GM12875 (cell line): ENCODE measurements at regions not wholly inside any gene's neighbourhood (a gene's known extent, or its start where the extent isn't known, plus 50 kb on each side); places are given as distances from the start of the nearest gene placed in this dataset.

Experiments used
- H3K4me3 ChIP-seq: one replicate; pipeline ENCODE4 v1.5.1; 2011; ENCODE audit warnings: low read depth, low read length, control low read depth
- CTCF ChIP-seq: IDR thresholded peaks from 2 replicates; pipeline ENCODE4 v1.5.1; 2011; ENCODE audit warnings: low read depth, mild to moderate bottlenecking, control low read depth, inconsistent platforms, low read length, moderate library complexity, borderline replicate concordance; ENCODE audit not compliant: insufficient read depth

- no peak for TF ChIP-seq CTCF
- H3K4me3 ChIP-seq = no peak overlapping the region
Observed at GRCh38 chr2:105959357-105959756, 214.6 kb downstream of the NCK2 start.

GRCh38 chr2:105954891-105955290 is 210.2 kb downstream of the NCK2 start:
- TF ChIP-seq CTCF = no peak
- H3K4me3 ChIP-seq = no peak overlapping the region

- no peak for TF ChIP-seq CTCF
- no peak overlapping the region for H3K4me3 ChIP-seq
Observed at GRCh38 chr2:105953942-105954341, 209.2 kb downstream of the NCK2 start.

- TF ChIP-seq CTCF = no peak
- no peak overlapping the region for H3K4me3 ChIP-seq
Observed at GRCh38 chr2:105952131-105952530, 207.4 kb downstream of the NCK2 start.

DNA sequence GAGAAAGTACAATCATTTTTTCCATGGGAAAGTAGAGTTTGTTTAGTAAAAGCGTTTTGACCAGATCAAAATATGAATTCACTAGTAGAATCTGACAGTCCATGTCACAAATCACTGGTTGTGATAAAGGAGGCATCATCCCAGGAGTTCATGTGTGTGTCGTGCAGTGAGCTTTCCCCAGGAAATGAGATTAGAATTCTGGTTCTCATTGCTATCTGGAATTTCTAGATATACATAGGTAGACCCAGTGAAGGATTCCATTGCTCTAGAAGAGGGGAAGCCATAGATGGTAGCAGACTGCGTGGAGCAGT is 206.6 kb downstream of the NCK2 start:
- TF ChIP-seq CTCF = no peak
- H3K4me3 ChIP-seq = no peak overlapping the region

DNA sequence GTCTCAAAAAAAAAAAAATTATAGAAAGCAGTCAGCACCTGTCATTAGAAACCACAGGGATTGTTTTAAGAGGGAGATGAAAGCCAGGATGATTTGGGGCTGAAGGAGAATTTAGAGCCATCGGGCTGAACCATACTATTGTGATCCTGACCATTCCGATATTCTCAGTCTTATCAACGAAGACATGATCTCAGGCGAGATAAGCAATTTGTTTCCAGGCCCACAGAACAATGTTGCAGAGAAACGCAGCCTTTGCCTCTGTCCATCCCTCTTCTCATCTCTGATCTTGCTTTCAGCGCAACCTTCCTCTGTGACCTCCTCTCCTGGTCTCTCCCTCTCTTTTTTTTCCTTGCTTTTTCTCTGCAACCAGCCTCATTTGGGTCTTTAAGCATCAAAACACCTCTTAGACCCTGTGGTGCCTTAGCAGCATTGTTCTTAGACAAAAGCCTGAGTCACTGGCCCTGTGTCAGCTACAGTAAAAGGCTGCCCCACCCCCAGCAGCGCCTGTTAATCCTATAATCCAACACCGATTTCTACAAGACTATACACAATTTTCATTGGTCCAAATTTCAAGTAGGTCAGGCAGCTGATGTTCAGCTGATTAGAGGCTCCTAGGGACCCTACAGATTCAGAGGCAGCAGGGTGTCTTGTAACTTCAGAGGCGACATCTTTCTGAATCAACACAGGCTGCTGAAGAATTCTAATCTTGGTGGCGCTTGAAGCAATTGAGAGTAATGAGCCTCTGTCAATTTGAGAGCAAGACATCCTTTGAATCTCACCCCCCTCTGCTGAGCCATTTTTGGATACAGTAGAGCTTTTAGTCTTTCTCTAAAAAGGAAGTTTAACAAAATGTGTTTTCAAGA is 206.0 kb downstream of the NCK2 start:
- H3K4me3 ChIP-seq = no peak overlapping the region

More for the DNA sequence above, 206.0 kb downstream of the NCK2 start:
- TF ChIP-seq CTCF = no peak
